OCI-LY7 (cell line): ENCODE measurements at regions not wholly inside any gene's neighbourhood (a gene's known extent, or its start where the extent isn't known, plus 50 kb on each side); places are given as distances from the start of the nearest gene placed in this dataset.

Experiments used
- EZH2phosphoT487 ChIP-seq: fragments of 200-600 bp; sonication (generic); IDR thresholded peaks from 2 replicates; pipeline ENCODE4 v1.6.1; 2018; ENCODE audit warnings: low read depth, borderline replicate concordance, mild to moderate bottlenecking, mixed run types, antibody characterized with exemption, low read length, moderate library complexity, mixed read lengths
- TF ChIP-seq, protein P1 (sequence below): fragments of 200-600 bp; sonication (generic); conservative IDR thresholded peaks from 2 replicates; pipeline ENCODE4 v1.5.1; 2014; ENCODE audit warnings: mild to moderate bottlenecking, antibody characterized with exemption, low read length, moderate library complexity, mixed read lengths

GRCh38 chr7:112970771-112971170 is 115.9 kb downstream of the GPR85 start:
- TF ChIP-seq, protein P1, sequence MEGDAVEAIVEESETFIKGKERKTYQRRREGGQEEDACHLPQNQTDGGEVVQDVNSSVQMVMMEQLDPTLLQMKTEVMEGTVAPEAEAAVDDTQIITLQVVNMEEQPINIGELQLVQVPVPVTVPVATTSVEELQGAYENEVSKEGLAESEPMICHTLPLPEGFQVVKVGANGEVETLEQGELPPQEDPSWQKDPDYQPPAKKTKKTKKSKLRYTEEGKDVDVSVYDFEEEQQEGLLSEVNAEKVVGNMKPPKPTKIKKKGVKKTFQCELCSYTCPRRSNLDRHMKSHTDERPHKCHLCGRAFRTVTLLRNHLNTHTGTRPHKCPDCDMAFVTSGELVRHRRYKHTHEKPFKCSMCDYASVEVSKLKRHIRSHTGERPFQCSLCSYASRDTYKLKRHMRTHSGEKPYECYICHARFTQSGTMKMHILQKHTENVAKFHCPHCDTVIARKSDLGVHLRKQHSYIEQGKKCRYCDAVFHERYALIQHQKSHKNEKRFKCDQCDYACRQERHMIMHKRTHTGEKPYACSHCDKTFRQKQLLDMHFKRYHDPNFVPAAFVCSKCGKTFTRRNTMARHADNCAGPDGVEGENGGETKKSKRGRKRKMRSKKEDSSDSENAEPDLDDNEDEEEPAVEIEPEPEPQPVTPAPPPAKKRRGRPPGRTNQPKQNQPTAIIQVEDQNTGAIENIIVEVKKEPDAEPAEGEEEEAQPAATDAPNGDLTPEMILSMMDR: peak; percentile 43
- TF ChIP-seq EZH2phosphoT487: no peak
